Spleen (tissue), 11 donors: ENCODE measurements at regions not wholly inside any gene's neighbourhood (a gene's known extent, or its start where the extent isn't known, plus 50 kb on each side); places are given as distances from the start of the nearest gene placed in this dataset.

ENCODE experiments used
- DNase-seq: peaks from one replicate; pipeline ENCODE4 v3.0.0-alpha.2; 2020
- H3K27ac ChIP-seq, 8 donors: fragments of 200-600 bp; sonication (generic) in 7 of 8; 1 replicate in 4 of 8; 2 replicates in 4 of 8; pipeline versions ENCODE4 v1.5.0 to v1.8.0; 2016 to 2021; ENCODE audit warnings: inconsistent platforms in 4 of 8, mild to moderate bottlenecking in 4 of 8, moderate library complexity in 1 of 8
- H3K27me3 ChIP-seq, 7 donors: fragments of 200-600 bp; sonication (generic) in 6 of 7; replicated peaks in 1 of 7; 1 replicate in 4 of 7; 2 replicates in 3 of 7; pipeline versions ENCODE4 v1.5.0 to v1.8.0; 2016 to 2021; ENCODE audit warnings: inconsistent platforms in 3 of 7, mild to moderate bottlenecking in 1 of 7
- H3K36me3 ChIP-seq, 6 donors: fragments of 200-600 bp; sonication (generic) in 5 of 6; 1 replicate in 4 of 6; 2 replicates in 2 of 6; pipeline versions ENCODE4 v1.5.0 to v1.8.0; 2016 to 2021; ENCODE audit warnings: inconsistent platforms in 2 of 6
- H3K4me1 ChIP-seq, 6 donors: fragments of 200-600 bp; sonication (generic) in 5 of 6; 1 replicate in 3 of 6; 2 replicates in 3 of 6; pipeline versions ENCODE4 v1.5.0 to v1.8.0; 2016 to 2021; ENCODE audit warnings: inconsistent platforms in 3 of 6
- H3K4me3 ChIP-seq, 8 donors: fragments of 200-600 bp; sonication (generic) in 7 of 8; 1 replicate in 4 of 8; 2 replicates in 4 of 8; pipeline versions ENCODE4 v1.5.0 to v1.8.0; 2016 to 2021; ENCODE audit warnings: inconsistent platforms in 4 of 8, mild to moderate bottlenecking in 4 of 8, moderate library complexity in 2 of 8
- H3K9me3 ChIP-seq, 8 donors: fragments of 200-600 bp; sonication (generic) in 7 of 8; 1 replicate in 4 of 8; 2 replicates in 4 of 8; pipeline versions ENCODE4 v1.5.0 to v1.8.0; 2016 to 2021; ENCODE audit warnings: inconsistent platforms in 4 of 8
- POLR2A ChIP-seq, 3 donors: fragments of 450-650 bp; IDR thresholded peaks; one replicate each; pipeline ENCODE4 v1.5.1; 2017; ENCODE audit warnings: antibody characterized with exemption in 3 of 3, mild to moderate bottlenecking in 1 of 3
- POLR2AphosphoS5 ChIP-seq, 3 donors: sonication (generic); formaldehyde crosslinking; IDR thresholded peaks; one replicate each; pipeline ENCODE4 v1.5.1; 2017; ENCODE audit warnings: antibody characterized with exemption in 3 of 3
- WGBS, 5 donors: extraction: QIAGEN DNeasy Blood & Tissue Kit in 3 of 5; methylation state at CpG; one replicate each; pipeline versions ENCODE4 v1.1.5 to v1.1.7; 2013 to 2018; 5-methylcytosine and 5-hydroxymethylcytosine counted together
- intact Hi-C: fragments of 100-400 bp; cut with DNase I; formaldehyde crosslinking; loops from one replicate; pipeline ENCODE4 v1.15.0; 2023; ENCODE audit warnings: low total_unique reads
- TF ChIP-seq, protein P1 (sequence below), 11 experiments: fragments of 200-600 bp in 7 of 11; fragments of 450-650 bp in 4 of 11; sonication (generic) in 4 of 11; IDR thresholded peaks in 8 of 11; conservative IDR thresholded peaks in 3 of 11; 1 replicate in 7 of 11; 2 replicates in 4 of 11; pipeline versions ENCODE4 v1.4.0 to v1.8.0; 2016 to 2021; ENCODE audit warnings: antibody characterized with exemption in 11 of 11, inconsistent platforms in 4 of 11, mild to moderate bottlenecking in 1 of 11
- donor health status: healthy with polysubstance abuse.
- donor health status: DM: no; HTN: no; CAD: no; lungs with moderate emphysema.
- donor health status: DM: no; HTN: no; CAD: no.
- donor health status: Bipolar disorder and iron deficiency.
- donor health status: healthy.
- donor health status: DM: no; HTN: no; CAD: no.
- donor health status: DM: yes; HTN: yes; CAD: no.

DNA sequence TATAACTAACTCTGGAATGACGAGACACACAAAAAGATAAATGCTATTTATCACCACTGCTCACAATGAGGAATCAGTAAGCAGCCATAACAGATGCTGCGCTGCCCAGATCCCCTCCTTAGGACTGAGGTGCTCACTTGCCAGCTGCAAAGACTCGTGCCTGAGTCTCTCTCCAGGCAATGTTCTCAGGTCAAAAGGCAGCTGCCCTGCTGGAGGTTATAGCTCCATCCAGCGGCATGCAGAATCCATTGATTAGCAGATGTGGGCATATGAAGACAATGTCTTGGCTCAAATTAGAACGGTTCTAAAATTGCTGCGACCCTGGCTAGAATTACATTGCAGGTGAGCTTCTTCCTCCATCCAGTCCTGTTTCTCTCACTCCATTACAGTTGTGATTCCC lies 328.2 kb upstream of the CHRM3 start:
- H3K9me3 ChIP-seq = peaks cover 0 to 24% (median 8%) of the 10 kb centered on the region in 8 donors
- no peak overlapping the region for H3K27ac ChIP-seq
- no peaks in the 10 kb centered on the region for H3K36me3 ChIP-seq
- no peak overlapping the region for H3K4me3 ChIP-seq
- H3K4me1 ChIP-seq = no peaks in the 10 kb centered on the region
- no peak for DNase-seq
- WGBS, 5 donors = 63 to 86% (median 73%) methylated on average over 6 of the region's 6 CpGs
- no peak for TF ChIP-seq POLR2AphosphoS5 (IDR thresholded peaks at IDR 0.05)
- TF ChIP-seq POLR2A (IDR thresholded peaks at IDR 0.05) = no peak
- TF ChIP-seq, protein P1, sequence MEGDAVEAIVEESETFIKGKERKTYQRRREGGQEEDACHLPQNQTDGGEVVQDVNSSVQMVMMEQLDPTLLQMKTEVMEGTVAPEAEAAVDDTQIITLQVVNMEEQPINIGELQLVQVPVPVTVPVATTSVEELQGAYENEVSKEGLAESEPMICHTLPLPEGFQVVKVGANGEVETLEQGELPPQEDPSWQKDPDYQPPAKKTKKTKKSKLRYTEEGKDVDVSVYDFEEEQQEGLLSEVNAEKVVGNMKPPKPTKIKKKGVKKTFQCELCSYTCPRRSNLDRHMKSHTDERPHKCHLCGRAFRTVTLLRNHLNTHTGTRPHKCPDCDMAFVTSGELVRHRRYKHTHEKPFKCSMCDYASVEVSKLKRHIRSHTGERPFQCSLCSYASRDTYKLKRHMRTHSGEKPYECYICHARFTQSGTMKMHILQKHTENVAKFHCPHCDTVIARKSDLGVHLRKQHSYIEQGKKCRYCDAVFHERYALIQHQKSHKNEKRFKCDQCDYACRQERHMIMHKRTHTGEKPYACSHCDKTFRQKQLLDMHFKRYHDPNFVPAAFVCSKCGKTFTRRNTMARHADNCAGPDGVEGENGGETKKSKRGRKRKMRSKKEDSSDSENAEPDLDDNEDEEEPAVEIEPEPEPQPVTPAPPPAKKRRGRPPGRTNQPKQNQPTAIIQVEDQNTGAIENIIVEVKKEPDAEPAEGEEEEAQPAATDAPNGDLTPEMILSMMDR (IDR thresholded peaks at IDR 0.05 in 8 of 11, conservative IDR thresholded peaks at IDR 0.05 in 3 of 11) = no peak
- H3K27me3 ChIP-seq = no peaks in the 10 kb centered on the region
- intact Hi-C loops = no loop called here

DNA sequence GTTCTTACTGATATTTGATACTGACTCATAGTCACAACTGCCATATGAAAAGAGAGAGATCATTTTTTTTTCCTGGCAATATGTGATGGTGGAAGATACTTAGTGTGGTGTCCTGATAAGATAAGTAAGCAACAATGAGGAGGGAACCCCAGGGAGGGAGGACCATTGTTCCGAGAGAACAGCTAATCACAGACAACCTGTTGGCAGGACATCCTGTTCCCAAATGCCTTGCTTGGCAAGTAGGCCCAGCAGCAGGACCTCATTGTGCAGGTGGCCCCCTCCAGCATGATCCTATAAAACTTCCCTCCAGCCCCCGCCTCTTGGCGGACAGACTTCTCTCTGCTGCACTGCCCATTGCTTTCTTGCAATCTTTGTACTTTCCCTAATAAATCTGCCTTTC lies 329.4 kb upstream of the CHRM3 start:
- no peak for DNase-seq
- H3K27ac ChIP-seq = no peak overlapping the region
- H3K36me3 ChIP-seq = no peaks in the 10 kb centered on the region
- peaks cover 0 to 24% (median 8%) of the 10 kb centered on the region in 8 donors for H3K9me3 ChIP-seq
- no peaks in the 10 kb centered on the region for H3K4me1 ChIP-seq
- TF ChIP-seq POLR2AphosphoS5 (IDR thresholded peaks at IDR 0.05) (no peak), POLR2A (IDR thresholded peaks at IDR 0.05) (no peak)
- TF ChIP-seq, protein P1 (IDR thresholded peaks at IDR 0.05 in 8 of 11, conservative IDR thresholded peaks at IDR 0.05 in 3 of 11) = no peak
- WGBS, 5 donors = 83 to 93% (median 84%) methylated on average over 3 of the region's 3 CpGs
- H3K4me3 ChIP-seq = no peak overlapping the region
- intact Hi-C loops = no loop called here
- H3K27me3 ChIP-seq = no peaks in the 10 kb centered on the region

DNA sequence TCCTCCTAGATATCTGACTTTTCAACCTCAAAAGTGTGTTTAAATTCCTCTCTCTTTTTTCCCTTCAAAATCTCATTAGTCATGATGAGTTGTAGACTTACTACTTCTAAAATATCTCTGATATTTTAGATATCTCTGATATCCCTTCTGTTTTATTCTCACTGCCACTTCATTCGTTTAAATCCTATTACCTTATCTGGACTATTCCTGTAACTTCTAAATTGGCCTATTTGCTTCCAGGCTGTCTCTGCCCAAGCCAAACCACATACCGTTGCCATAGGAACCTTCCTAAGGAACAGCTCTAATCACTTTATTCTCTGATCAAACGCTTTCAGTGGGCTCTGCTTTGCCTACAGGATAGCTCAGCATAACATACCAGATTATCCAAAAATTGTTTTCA lies 333.1 kb upstream of the CHRM3 start:
- 62 to 80% (median 70%) methylated on average over 3 of the region's 3 CpGs for WGBS, 5 donors
- Histone ChIP-seq H3K27ac (no peak overlapping the region), H3K36me3 (no peaks in the 10 kb centered on the region), H3K4me3 (no peak overlapping the region), H3K9me3 (peaks cover 0 to 24% (median 10%) of the 10 kb centered on the region in 8 donors), H3K4me1 (no peaks in the 10 kb centered on the region), H3K27me3 (no peaks in the 10 kb centered on the region)
- intact Hi-C loops = no loop called here
- DNase-seq = no peak
- TF ChIP-seq, protein P1 (IDR thresholded peaks at IDR 0.05 in 8 of 11, conservative IDR thresholded peaks at IDR 0.05 in 3 of 11) = no peak
- TF ChIP-seq POLR2AphosphoS5 (IDR thresholded peaks at IDR 0.05) = no peak
- TF ChIP-seq POLR2A (IDR thresholded peaks at IDR 0.05) = no peak

DNA sequence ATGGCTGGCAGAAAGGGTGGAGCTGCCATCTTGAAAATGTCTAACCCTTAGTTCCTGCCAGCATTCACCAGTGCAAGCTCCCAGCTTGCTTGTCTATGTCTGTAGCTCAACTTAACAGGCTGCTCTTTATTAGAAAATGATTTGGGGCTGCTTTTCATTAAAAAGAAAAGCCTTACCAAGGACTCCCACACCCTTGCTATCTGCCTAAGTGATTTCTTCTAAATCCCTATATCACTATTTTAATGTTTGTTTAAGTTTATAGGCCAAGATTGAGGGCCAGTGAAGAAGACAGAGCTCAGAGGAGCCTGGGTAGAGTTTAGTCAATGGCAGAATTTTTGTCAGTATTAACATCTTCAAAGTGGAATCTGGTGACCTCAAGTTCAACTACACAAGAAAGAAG lies 336.8 kb upstream of the CHRM3 start:
- intact Hi-C loops = no loop called here
- DNase-seq = no peak

More for the DNA sequence above, 336.8 kb upstream of the CHRM3 start:
- Histone ChIP-seq H3K36me3 (no peaks in the 10 kb centered on the region), H3K27me3 (no peaks in the 10 kb centered on the region), H3K27ac (no peak overlapping the region), H3K9me3 (peaks cover 0 to 3% (median 0%) of the 10 kb centered on the region in 8 donors), H3K4me1 (no peaks in the 10 kb centered on the region), H3K4me3 (no peak overlapping the region)
- TF ChIP-seq POLR2AphosphoS5 (IDR thresholded peaks at IDR 0.05) = no peak
- TF ChIP-seq, protein P1 (IDR thresholded peaks at IDR 0.05 in 8 of 11, conservative IDR thresholded peaks at IDR 0.05 in 3 of 11) = no peak
- no peak for TF ChIP-seq POLR2A (IDR thresholded peaks at IDR 0.05)
